IMR-90 (cell line): ENCODE measurements at regions not wholly inside any gene's neighbourhood (a gene's known extent, or its start where the extent isn't known, plus 50 kb on each side); places are given as distances from the start of the nearest gene placed in this dataset.

ENCODE experiments used
- CEBPB ChIP-seq: IDR thresholded peaks from 2 replicates; pipeline ENCODE4 v1.6.1; 2012; ENCODE audit warnings: low read depth, low read length, improper control_type of control experiment
- CHD1 ChIP-seq: IDR thresholded peaks from 2 replicates; pipeline ENCODE4 v1.6.1; 2012; ENCODE audit warnings: low read depth, low read length, improper control_type of control experiment
- MAFK ChIP-seq: IDR thresholded peaks from 2 replicates; pipeline ENCODE4 v1.6.1; 2012; ENCODE audit warnings: low read depth, low read length, improper control_type of control experiment
- MAZ ChIP-seq: IDR thresholded peaks from 2 replicates; pipeline ENCODE4 v1.6.1; 2012; ENCODE audit warnings: low read depth, mild to moderate bottlenecking, low read length, improper control_type of control experiment, moderate library complexity, borderline replicate concordance
- MXI1 ChIP-seq: IDR thresholded peaks from 2 replicates; pipeline ENCODE4 v1.6.1; 2012; ENCODE audit warnings: low read depth, mild to moderate bottlenecking, low read length, moderate library complexity, borderline replicate concordance
- POLR2A ChIP-seq: IDR thresholded peaks from 2 replicates; pipeline ENCODE4 v1.6.1; 2012; ENCODE audit warnings: mild to moderate bottlenecking, low read depth, low read length
- RAD21 ChIP-seq: IDR thresholded peaks from 2 replicates; pipeline ENCODE4 v1.6.1; 2012; ENCODE audit warnings: low read length, improper control_type of control experiment
- RCOR1 ChIP-seq: IDR thresholded peaks from 2 replicates; pipeline ENCODE4 v1.6.1; 2012; ENCODE audit warnings: mild to moderate bottlenecking, low read length, improper control_type of control experiment; ENCODE audit not compliant: insufficient replicate concordance
- RFX5 ChIP-seq: IDR thresholded peaks from 2 replicates; pipeline ENCODE4 v1.8.0; 2012; ENCODE audit warnings: low read depth, mild to moderate bottlenecking, low read length, moderate library complexity
- SMC3 ChIP-seq: fragments of 150-350 bp; IDR thresholded peaks from 2 replicates; pipeline ENCODE4 v1.6.1; 2016; ENCODE audit warnings: low read depth, mild to moderate bottlenecking, antibody characterized with exemption, low read length, moderate library complexity
- TF ChIP-seq, protein P1 (sequence below): conservative IDR thresholded peaks from 2 replicates; pipeline ENCODE4 v1.5.1; 2012; ENCODE audit warnings: mild to moderate bottlenecking, low read depth, low read length, improper control_type of control experiment
- TF ChIP-seq, protein P2 (sequence below): fragments of 150-350 bp; IDR thresholded peaks from 2 replicates; pipeline ENCODE4 v1.6.1; 2017; ENCODE audit warnings: mild to moderate bottlenecking, antibody characterized with exemption, low read length, low read depth

DNA sequence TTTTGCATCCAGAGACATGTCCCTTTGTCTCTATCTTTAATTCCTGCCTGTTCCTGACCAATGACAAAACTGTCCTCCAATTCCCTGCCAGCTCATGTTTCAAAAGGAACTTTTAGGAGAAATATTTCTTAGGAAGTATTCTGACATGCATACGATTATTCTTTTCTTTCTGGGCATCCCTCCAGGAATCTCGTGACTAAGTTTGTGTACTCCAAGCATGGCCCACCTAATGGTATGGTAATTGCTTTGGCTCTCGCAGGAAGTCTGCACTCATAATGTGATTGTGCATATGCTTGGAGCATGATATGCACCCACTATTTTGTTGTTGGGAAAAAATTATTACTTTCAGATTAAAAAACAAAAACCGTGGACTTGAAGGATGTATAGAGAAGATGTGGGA lies 256.4 kb downstream of the PRDM2 start:
- TF ChIP-seq MAZ (no peak), POLR2A (no peak), MXI1 (no peak), RCOR1 (no peak), SMC3 (no peak), CHD1 (no peak), RAD21 (no peak), MAFK (no peak), CEBPB (no peak), RFX5 (no peak)
- TF ChIP-seq, protein P1, sequence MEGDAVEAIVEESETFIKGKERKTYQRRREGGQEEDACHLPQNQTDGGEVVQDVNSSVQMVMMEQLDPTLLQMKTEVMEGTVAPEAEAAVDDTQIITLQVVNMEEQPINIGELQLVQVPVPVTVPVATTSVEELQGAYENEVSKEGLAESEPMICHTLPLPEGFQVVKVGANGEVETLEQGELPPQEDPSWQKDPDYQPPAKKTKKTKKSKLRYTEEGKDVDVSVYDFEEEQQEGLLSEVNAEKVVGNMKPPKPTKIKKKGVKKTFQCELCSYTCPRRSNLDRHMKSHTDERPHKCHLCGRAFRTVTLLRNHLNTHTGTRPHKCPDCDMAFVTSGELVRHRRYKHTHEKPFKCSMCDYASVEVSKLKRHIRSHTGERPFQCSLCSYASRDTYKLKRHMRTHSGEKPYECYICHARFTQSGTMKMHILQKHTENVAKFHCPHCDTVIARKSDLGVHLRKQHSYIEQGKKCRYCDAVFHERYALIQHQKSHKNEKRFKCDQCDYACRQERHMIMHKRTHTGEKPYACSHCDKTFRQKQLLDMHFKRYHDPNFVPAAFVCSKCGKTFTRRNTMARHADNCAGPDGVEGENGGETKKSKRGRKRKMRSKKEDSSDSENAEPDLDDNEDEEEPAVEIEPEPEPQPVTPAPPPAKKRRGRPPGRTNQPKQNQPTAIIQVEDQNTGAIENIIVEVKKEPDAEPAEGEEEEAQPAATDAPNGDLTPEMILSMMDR, result no peak
- TF ChIP-seq, protein P2, sequence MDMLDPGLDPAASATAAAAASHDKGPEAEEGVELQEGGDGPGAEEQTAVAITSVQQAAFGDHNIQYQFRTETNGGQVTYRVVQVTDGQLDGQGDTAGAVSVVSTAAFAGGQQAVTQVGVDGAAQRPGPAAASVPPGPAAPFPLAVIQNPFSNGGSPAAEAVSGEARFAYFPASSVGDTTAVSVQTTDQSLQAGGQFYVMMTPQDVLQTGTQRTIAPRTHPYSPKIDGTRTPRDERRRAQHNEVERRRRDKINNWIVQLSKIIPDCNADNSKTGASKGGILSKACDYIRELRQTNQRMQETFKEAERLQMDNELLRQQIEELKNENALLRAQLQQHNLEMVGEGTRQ, result no peak
